Liver (tissue), 3 donors: ENCODE measurements at regions not wholly inside any gene's neighbourhood (a gene's known extent, or its start where the extent isn't known, plus 50 kb on each side); places are given as distances from the start of the nearest gene placed in this dataset.

Experiments
- FOXA1 ChIP-seq: IDR thresholded peaks from 2 replicates; pipeline ENCODE4 v1.6.1; 2016; ENCODE audit warnings: antibody characterized with exemption
- JUND ChIP-seq, 2 donors: IDR thresholded peaks; 2 replicates each; pipeline ENCODE4 v1.6.1; 2016; ENCODE audit warnings: antibody characterized with exemption in 2 of 2
- TAF1 ChIP-seq: conservative IDR thresholded peaks from 2 replicates; pipeline ENCODE4 v1.6.1; 2016; ENCODE audit warnings: antibody characterized with exemption, mild to moderate bottlenecking
- TF ChIP-seq, protein P1 (sequence below): IDR thresholded peaks from 2 replicates; pipeline ENCODE4 v1.6.1; 2016; ENCODE audit warnings: antibody characterized with exemption
- TF ChIP-seq, protein P2 (sequence below): fragments of 150-350 bp; IDR thresholded peaks from 2 replicates; pipeline ENCODE4 v1.5.1; 2017; ENCODE audit warnings: improper control_type of control experiment, low read depth, low read length; ENCODE audit not compliant: missing input control
- TF ChIP-seq, protein P3 (sequence below): IDR thresholded peaks from 2 replicates; pipeline ENCODE4 v1.6.1; 2016; ENCODE audit warnings: antibody characterized with exemption
- TF ChIP-seq, protein P4 (sequence below): IDR thresholded peaks from 2 replicates; pipeline ENCODE4 v1.6.1; 2016; ENCODE audit warnings: antibody characterized with exemption
- donor health status: healthy.
- donor health status: healthy.

DNA sequence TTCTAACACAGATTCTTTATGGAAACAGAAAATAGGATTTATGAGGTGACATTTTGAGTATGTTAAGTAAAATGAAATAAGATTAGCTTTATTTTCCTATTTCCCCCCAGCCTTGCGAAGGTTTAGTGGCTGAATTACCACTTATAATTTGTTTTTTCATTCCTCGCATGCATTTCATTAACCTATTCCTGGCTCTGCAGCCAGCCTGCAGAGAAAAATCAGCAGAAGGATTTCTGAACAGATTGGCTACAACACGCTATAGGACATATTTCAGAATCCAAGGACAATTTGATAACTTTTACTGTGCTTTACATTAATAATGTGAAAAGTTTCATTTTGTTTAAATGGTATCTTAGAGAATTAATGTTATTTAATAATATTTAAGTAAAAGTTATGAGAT is 162.4 kb upstream of the MMS22L start:
- TF ChIP-seq, protein P1, sequence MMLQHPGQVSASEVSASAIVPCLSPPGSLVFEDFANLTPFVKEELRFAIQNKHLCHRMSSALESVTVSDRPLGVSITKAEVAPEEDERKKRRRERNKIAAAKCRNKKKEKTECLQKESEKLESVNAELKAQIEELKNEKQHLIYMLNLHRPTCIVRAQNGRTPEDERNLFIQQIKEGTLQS = no peak
- TF ChIP-seq, protein P2, sequence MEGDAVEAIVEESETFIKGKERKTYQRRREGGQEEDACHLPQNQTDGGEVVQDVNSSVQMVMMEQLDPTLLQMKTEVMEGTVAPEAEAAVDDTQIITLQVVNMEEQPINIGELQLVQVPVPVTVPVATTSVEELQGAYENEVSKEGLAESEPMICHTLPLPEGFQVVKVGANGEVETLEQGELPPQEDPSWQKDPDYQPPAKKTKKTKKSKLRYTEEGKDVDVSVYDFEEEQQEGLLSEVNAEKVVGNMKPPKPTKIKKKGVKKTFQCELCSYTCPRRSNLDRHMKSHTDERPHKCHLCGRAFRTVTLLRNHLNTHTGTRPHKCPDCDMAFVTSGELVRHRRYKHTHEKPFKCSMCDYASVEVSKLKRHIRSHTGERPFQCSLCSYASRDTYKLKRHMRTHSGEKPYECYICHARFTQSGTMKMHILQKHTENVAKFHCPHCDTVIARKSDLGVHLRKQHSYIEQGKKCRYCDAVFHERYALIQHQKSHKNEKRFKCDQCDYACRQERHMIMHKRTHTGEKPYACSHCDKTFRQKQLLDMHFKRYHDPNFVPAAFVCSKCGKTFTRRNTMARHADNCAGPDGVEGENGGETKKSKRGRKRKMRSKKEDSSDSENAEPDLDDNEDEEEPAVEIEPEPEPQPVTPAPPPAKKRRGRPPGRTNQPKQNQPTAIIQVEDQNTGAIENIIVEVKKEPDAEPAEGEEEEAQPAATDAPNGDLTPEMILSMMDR = no peak
- TF ChIP-seq, protein P3, sequence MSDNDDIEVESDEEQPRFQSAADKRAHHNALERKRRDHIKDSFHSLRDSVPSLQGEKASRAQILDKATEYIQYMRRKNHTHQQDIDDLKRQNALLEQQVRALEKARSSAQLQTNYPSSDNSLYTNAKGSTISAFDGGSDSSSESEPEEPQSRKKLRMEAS = no peak
- TF ChIP-seq TAF1 (no peak), JUND (IDR thresholded peaks at IDR 0.05) (no peak), FOXA1 (no peak)
- TF ChIP-seq, protein P4, sequence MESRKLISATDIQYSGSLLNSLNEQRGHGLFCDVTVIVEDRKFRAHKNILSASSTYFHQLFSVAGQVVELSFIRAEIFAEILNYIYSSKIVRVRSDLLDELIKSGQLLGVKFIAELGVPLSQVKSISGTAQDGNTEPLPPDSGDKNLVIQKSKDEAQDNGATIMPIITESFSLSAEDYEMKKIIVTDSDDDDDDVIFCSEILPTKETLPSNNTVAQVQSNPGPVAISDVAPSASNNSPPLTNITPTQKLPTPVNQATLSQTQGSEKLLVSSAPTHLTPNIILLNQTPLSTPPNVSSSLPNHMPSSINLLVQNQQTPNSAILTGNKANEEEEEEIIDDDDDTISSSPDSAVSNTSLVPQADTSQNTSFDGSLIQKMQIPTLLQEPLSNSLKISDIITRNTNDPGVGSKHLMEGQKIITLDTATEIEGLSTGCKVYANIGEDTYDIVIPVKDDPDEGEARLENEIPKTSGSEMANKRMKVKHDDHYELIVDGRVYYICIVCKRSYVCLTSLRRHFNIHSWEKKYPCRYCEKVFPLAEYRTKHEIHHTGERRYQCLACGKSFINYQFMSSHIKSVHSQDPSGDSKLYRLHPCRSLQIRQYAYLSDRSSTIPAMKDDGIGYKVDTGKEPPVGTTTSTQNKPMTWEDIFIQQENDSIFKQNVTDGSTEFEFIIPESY = no peak
